ENCODE measurements at regions not wholly inside any gene's neighbourhood (a gene's known extent, or its start where the extent isn't known, plus 50 kb on each side); places are given as distances from the start of the nearest gene placed in this dataset.

DNA sequence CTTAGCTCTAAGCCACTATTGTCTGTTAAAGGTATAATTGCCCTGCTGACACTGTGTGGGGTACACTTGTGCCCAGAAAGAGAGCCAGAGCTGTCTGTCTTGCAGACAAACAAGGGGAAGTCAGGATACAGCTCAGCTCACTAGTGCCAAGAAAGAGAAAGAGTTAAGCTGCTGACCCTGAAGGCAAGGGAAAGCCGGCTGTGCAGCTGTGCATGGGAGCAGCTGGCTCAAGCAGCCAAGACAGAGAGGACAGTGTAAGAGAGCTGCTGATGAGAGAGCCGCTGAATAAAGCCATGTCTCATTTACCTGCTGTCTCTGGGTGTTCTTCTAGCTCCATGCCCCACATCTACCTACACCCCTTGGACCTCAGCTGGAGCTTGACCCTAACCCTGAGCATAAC is 428.1 kb upstream of the NAALADL2 start:
- TF ChIP-seq CTCF (conservative IDR thresholded peaks at IDR 0.05; ENCODE audit: low read length), result no peak
- TF ChIP-seq EZH2phosphoT487 (IDR thresholded peaks at IDR 0.05; ENCODE audit: borderline replicate concordance, low read depth, low read length), result no peak
